ENCODE measurements at regions not wholly inside any gene's neighbourhood (a gene's known extent, or its start where the extent isn't known, plus 50 kb on each side); places are given as distances from the start of the nearest gene placed in this dataset.
"Not testable (repeated sequence)": the region's sequence is repeated elsewhere in the genome, so short reads cannot be mapped to it uniquely, and the experiment has no call there.

GRCh38 chr12:63040526-63041220, 105.7 kb upstream of the PPM1H start:
- no peak for DNase-seq (ENCODE audit: low spot score)

- no peak for DNase-seq (ENCODE audit: low spot score)
Observed at GRCh38 chr12:63038713-63039100, 103.8 kb upstream of the PPM1H start.

GRCh38 chr12:63037746-63038712, 103.1 kb upstream of the PPM1H start:
- DNase-seq (ENCODE audit: low spot score), result no peak

- DNase-seq (ENCODE audit: low spot score), result no peak
Observed at GRCh38 chr12:63036974-63037335, 102.0 kb upstream of the PPM1H start.

GRCh38 chr12:63036216-63036973, 101.4 kb upstream of the PPM1H start:
- DNase-seq (ENCODE audit: low spot score), result no peak

- DNase-seq (ENCODE audit: low spot score), result no peak
Observed at GRCh38 chr12:63034601-63035000, 99.7 kb upstream of the PPM1H start.

GRCh38 chr12:63029676-63030075, 94.7 kb upstream of the PPM1H start:
- no peak for DNase-seq (ENCODE audit: low spot score)

GRCh38 chr12:63028951-63029350, 94.0 kb upstream of the PPM1H start:
- no peak for DNase-seq (ENCODE audit: low spot score)

- no peak for DNase-seq (ENCODE audit: low spot score)
Observed at GRCh38 chr12:63025116-63025515, 90.2 kb upstream of the PPM1H start.

GRCh38 chr12:63023926-63024325, 89.0 kb upstream of the PPM1H start:
- no peak for DNase-seq (ENCODE audit: low spot score)

- DNase-seq (ENCODE audit: low spot score), result no peak
Observed at GRCh38 chr12:63021116-63021515, 86.2 kb upstream of the PPM1H start.

GRCh38 chr12:63020269-63020668, 85.3 kb upstream of the PPM1H start:
- DNase-seq (ENCODE audit: low spot score), result no peak

- DNase-seq (ENCODE audit: low spot score), result no peak
Observed at GRCh38 chr12:63018273-63018672, 83.3 kb upstream of the PPM1H start.

GRCh38 chr12:63013302-63013701, 78.4 kb upstream of the PPM1H start:
- DNase-seq (ENCODE audit: low spot score), result no peak

- DNase-seq (ENCODE audit: low spot score), result no peak
Observed at GRCh38 chr12:63010698-63011097, 75.7 kb upstream of the PPM1H start.

GRCh38 chr12:63008372-63008771, 73.4 kb upstream of the PPM1H start:
- DNase-seq (ENCODE audit: low spot score), result no peak

GRCh38 chr12:63007726-63008125, 72.8 kb upstream of the PPM1H start:
- DNase-seq (ENCODE audit: low spot score), result no peak

GRCh38 chr12:63006536-63006935, 71.6 kb upstream of the PPM1H start:
- no peak for DNase-seq (ENCODE audit: low spot score)

- no peak for DNase-seq (ENCODE audit: low spot score)
Observed at GRCh38 chr12:63005382-63005781, 70.4 kb upstream of the PPM1H start.

- DNase-seq (ENCODE audit: low spot score), result no peak
Observed at GRCh38 chr12:63003223-63003819, 68.4 kb upstream of the PPM1H start.

- DNase-seq (ENCODE audit: low spot score), result not testable (repeated sequence)
Observed at GRCh38 chr12:63002059-63002458, 67.1 kb upstream of the PPM1H start.

GRCh38 chr12:62998454-62998853, 63.5 kb upstream of the PPM1H start:
- no peak for DNase-seq (ENCODE audit: low spot score)
